ENCODE measurements at regions not wholly inside any gene's neighbourhood (a gene's known extent, or its start where the extent isn't known, plus 50 kb on each side); places are given as distances from the start of the nearest gene placed in this dataset.

DNA sequence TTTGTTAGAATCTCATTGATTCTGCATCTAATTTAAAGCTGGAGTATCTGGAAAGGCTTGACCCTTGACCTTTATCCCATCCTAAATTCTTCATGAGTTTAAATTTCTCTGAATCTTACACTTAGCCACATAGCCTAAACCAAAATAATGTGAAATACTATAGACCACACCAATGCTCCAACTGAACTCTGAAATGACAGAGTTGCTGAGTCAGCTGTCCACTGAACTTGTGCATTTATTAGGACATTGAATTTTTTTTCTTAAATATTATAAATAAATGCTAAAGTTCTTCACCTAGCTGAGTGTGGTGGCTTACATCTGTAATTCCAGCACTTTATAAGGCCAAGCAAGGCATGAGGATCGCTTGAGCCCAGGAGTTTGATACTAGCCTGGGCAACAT, 390.9 kb upstream of the PFKP start:
- no peak for TF ChIP-seq POLR2AphosphoS5 (IDR thresholded peaks at IDR 0.05)
- TF ChIP-seq, protein P1, sequence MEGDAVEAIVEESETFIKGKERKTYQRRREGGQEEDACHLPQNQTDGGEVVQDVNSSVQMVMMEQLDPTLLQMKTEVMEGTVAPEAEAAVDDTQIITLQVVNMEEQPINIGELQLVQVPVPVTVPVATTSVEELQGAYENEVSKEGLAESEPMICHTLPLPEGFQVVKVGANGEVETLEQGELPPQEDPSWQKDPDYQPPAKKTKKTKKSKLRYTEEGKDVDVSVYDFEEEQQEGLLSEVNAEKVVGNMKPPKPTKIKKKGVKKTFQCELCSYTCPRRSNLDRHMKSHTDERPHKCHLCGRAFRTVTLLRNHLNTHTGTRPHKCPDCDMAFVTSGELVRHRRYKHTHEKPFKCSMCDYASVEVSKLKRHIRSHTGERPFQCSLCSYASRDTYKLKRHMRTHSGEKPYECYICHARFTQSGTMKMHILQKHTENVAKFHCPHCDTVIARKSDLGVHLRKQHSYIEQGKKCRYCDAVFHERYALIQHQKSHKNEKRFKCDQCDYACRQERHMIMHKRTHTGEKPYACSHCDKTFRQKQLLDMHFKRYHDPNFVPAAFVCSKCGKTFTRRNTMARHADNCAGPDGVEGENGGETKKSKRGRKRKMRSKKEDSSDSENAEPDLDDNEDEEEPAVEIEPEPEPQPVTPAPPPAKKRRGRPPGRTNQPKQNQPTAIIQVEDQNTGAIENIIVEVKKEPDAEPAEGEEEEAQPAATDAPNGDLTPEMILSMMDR (IDR thresholded peaks at IDR 0.05), result no peak
